NK-92 (cell line): ENCODE measurements at regions not wholly inside any gene's neighbourhood (a gene's known extent, or its start where the extent isn't known, plus 50 kb on each side); places are given as distances from the start of the nearest gene placed in this dataset.
"Not testable (repeated sequence)": the region's sequence is repeated elsewhere in the genome, so short reads cannot be mapped to it uniquely, and the experiment has no call there.

ENCODE experiments used
- DNase-seq: peaks from one replicate; lab custom pipeline; 2025; ENCODE audit not compliant: unreplicated experiment; lab: John Stamatoyannopoulos, UW

DNA sequence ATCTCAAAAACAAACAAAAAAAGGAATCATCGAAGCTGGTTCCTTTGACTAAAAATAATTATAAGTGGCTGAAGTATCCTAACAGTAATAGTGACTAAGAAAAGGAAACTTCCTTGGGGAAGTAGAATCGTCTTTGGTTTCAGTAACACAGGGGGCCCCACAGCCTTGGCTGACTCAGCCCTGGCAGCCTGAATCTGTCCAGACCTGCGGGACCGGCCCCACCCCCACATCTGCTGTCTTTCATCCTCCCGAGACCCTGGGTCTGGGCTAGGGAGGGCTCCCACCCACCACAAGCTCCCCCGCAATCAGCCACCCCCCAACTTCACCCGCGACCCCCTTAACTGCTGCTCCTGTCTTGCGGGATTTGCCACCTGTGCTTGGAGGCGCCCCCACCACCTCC, 1452.6 kb upstream of the ACVR2A start:
- no peak for DNase-seq

DNA sequence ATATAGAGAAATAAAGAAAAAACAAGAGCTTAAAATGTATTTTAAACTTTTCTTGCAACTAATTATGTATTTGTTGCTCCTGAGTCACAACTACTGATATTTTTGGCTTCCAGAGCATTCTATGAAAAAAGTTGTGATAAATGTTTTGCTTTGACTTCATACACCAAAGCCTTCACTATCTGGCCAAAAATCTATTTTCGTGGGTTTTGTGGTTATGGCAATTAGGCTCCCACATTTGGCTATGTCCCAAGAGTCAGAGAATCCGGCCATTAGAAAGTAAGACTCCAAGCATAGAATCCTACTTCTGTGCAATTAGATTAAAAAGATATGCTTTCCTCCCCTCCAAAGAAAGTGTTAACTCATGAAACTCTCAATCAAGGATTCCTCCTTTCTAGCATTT, 1456.1 kb upstream of the ACVR2A start:
- no peak for DNase-seq

DNA sequence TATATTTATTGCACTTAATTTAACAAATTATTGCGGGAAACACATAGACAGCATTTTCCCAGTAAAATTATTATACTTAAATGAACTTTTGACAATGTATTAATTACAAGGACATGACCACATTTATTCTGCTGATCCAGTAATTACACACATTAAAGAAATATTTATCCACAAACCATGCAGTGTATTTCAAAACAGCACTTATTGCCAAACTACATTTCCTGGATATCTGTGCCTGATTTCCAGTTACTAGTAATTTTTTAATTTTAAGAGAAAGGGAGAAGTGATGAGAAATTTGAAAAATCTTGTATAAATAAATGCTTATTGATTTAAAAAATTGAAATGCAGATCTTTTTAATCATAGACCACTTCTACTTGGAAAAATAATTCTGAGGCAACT, 1458.7 kb upstream of the ACVR2A start:
- no peak for DNase-seq

DNA sequence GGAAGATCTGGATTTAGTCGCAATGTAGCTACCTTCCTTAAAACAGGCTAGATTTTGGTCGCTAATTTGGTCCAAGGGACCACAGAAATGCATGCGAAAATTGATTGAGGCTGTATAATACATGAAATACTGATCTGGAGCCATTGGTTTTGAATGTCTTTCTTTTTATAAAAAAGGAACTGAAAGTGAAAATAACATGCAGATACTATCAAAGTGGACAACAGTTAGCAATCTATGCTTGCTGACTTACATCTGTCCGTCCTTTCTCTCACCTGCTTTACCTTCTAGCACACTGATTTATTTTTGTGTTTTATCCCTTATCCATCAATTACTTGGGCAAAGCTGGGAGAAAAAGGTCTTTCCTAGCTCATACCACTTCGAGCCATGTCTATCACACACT, 1459.8 kb upstream of the ACVR2A start:
- no peak for DNase-seq

DNA sequence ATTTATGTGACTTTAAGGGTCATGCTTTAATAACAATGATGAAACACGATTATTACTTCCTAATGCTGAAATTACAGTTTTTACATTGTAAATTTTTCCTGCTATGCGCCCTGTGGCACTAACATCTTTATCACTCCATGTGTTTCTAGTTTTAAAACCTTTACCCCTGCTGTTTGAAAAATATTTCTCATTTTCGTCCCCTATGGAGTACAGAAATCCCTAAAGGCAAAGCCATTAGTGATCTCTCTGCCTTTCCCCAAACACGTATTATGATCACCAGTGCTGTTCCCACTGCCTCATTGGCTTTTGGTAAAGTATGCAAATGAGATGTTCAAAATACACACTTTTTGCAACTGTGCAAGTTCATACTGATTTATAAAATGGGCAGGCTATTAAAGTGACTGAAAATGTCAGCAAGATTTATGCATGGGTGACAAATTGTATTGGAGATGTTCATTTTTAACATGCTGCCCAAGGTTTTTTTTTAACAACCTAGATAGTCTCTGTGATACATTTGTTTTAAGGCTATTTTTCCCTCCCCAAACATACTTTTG, 1468.2 kb upstream of the ACVR2A start:
- no peak for DNase-seq

DNA sequence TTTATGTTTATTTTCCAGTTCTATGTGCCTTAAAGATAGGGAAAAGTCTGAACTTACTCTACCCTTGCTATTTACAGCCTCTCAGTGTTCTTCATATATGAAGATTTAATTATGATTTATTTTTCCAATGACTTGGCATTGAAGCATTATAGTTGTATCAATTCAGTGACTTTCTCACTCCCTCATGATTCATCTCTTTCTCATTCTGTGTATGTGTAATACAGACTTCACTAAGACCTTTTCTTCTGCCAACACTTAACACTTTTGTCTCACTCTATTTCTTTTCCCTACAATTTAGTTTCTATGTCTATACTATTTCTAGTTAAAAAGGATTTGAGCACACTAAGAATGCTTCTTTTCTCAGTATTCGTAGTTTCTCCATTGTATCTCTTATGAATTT, 1470.3 kb upstream of the ACVR2A start:
- DNase-seq: no peak

DNA sequence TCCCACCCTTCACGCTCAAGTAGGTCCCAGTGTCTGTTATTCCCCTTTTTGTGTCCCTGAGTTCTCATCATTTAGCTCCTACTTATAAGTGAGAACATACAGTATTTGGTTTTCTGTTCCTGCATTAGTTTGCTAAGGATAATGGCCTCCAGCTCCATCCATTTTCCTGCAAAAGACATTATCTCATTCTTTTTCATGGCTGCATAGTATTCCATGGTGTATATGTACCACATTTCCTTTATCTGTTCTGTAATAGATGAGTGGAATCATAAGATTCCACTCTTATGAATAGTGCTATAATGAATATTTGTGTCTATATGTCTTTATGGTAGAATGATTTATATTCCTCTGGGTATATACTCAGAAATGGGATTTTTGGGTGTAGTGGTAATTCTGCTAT, 1473.5 kb upstream of the ACVR2A start:
- not testable (repeated sequence) for DNase-seq

DNA sequence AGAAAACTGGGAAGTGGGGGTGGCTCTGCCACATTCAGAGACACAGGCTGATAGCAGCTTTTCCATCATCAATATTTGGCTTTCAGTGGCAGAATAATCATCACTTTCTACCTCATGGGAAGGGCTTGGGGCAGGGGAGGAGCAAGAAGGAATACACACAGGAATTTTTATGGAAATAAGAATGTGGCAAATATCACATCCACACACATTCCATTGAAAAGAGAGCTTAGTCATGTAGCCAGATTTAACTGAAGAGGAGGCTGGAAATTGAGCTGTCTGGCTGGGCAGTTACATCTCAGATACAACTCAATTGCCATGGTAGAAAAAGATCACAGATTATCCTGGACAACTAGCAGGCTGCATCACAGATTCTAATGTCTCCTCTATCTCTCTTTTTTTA, 1474.0 kb upstream of the ACVR2A start:
- no peak for DNase-seq

DNA sequence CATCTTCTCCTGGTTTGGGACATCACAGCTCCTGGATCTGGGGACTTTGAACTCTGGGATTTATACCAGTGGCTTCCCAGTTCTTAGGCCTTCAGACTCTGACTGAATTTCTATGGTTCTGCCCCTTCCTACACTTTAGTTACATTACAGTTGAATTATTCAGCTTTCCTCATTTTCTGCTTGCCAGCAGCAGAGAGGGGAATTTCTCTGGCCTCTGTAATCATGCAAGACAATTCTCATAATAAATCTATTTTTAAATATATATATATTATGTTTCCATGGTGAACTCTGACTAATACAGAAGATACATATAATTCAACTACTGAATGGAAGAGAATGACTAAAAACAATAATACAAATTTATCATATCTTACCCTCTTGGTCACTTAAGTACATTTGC, 1478.6 kb upstream of the ACVR2A start:
- DNase-seq: no peak

DNA sequence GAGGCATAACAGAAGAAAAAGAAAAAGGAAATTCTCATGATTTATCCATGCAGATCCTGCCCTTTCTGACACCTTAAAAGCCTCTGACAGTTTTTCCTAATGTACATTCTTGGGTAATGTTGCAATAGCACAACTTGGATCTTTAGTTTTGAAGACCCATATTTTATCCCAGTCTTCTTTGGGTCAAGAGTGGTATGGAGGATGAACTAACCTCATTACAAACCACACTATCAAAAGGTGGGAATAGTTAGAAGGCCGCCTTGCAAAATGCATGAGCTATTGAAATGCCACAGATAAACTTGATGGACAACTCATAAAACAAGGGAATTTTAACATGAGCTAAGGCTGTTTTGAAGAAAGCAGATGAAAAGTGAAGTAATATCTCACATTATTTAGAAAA, 1479.8 kb upstream of the ACVR2A start:
- DNase-seq: no peak

DNA sequence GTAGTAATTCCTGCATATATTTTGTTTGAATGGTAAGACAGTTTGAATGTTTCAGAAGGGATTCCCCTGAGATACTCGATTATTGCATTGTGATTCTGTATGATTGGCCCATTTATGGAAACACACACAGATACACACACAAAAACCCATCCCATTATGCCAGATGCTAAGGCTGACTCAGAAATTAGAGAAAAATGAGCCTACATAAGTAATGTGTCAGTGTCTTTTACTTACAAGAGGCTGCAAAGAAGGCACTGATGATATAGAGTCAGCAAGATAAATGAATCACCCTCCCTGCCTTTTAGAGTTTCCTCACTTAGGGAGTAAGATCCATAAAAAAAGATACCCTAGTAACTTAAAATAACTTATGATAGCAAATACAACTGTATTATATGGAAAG, 1481.1 kb upstream of the ACVR2A start:
- no peak for DNase-seq

DNA sequence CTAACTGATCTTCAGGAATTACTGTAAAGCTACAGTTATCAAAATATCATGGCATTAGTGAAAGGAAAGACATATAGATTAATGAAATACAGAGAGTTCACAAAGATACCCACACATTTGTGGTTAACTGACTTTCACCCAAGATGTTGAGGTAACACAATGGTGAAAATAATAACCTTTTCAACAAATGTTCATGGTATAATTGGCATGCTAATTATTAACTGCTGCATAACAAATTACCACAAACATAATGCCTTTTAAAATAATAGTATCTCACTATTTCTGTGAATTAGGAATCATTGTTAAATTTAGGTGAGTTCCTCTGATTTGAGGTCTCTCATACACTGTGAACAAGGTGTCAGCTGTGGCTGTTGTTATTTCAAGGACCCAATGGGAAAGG, 1493.1 kb upstream of the ACVR2A start:
- DNase-seq: no peak

DNA sequence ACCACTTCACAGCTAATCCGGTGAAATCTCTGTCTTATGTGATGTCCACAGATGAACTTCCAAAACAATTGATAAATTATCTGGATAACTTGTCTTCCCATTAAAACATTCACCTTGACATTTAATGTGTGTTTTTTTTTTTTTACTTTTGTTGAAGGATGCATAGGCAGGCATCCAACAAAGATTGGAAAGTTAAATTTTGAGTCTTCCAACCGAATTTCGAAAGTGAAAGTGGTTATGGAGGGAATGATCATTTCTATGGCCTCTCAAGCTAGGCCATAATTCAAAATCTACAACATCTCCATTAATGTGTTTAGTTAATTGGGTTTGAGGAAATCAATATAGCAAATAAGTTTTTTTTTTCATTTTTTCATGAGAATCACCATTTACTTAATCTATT, 1495.5 kb upstream of the ACVR2A start:
- no peak for DNase-seq

DNA sequence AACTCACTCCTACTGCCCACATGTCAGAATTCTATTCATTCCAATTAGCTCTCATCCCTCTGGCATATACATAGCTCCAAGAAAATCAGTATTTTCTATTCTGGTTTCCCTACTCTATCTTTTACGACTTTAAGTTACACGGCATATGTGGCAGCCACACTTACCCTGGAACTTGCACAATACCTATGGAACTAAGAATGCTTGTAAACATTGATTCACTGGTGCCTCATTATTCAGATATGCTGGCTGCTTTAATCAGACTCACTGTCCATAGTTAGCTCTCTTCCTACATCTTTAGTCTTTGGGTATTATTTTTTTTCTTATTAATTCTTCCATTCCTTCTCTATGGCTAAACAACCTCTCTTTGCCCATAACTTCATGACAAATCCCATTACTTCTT, 1519.9 kb upstream of the ACVR2A start:
- DNase-seq: no peak

DNA sequence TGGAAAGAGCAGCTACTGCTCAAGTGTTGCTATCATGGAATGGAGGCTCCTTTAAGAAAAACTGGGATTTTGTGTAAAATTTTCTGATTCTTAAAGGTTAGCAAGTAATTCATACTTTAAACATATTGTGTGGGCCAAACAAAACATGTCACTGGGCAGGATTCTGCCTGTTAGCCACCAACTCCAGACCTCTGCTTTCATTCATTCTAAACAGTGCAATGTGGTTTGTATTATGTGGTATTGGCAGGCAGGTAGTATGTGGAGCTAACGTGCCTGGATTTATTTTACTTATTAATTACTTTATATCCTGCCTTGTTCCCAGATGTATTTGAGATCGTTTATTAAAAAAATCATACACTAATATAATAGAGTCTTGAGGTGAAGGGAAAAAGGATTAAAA, 1521.3 kb upstream of the ACVR2A start:
- DNase-seq: no peak

DNA sequence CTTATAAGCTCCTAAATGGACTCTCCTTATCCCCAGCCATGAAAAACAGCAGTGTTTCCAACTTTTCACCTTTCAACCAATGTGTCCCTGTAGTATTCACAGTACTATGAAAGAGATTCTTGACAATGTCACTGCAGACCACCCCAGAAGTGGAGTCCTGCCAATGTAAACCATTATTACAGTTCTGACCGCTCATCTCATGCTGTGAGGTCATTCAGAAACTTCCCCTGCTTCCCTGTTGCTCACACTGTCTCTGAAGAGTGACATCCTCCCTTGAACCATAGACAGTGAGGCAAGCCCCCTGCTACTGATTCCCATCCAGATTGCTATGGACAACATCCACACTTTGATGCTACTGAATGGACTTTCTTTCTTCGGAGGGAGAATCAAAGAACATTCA, 1523.7 kb upstream of the ACVR2A start:
- no peak for DNase-seq

DNA sequence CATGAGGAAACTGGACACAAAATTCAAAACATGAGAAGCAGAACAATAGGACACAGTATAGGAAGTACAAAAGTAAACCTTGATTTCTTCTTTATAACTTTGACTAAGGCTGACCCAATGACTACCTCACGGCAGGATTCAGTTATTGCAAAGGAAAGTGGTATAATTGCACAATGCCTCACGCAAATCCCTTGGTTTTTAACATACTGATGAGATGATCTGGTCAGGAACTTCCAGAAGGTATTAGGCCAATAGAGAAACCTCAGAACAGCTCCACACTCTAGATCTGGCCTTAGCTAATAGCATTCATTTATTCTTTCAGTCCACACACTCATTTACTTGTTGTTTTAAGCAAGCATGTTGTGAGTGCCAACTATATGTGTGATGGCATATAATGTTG, 1526.9 kb upstream of the ACVR2A start:
- no peak for DNase-seq

DNA sequence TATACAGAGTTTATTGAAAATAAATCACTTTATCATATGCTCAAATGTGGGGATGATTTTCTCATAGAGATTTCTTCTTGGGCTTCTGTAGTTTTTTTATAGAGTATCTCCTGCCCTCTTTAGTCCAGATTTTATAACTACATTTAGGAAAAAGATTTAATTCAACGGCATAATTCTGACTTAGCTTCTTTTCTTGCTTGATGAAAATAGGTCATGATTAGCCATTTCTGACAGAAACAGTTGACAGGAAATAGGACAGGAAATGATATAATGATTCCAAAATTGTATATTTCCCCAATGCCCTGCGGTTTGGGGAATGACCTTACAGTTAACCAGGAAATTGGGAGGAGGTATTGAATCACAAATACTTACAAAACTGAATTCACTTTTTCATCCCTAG, 1531.9 kb upstream of the ACVR2A start:
- no peak for DNase-seq

DNA sequence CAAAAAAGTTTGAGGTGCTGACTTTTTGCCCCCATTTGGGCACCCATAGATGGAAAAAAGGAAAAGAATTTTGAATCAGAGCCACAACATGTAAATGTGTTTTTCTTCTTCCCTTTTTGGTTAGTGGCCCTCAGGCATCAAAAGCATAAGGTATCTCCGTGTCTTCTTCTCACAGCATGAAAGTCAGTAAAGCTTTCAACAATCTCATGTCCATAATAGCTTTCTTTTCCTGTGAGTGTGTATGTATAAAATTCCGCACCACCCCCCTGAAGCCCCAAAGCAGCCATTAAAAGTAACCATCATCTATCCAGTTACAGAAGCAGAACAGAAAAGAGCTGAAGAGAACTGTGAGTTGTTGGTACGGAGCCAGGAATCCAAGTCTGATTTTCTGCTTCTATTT, 1539.7 kb upstream of the ACVR2A start:
- DNase-seq: no peak

DNA sequence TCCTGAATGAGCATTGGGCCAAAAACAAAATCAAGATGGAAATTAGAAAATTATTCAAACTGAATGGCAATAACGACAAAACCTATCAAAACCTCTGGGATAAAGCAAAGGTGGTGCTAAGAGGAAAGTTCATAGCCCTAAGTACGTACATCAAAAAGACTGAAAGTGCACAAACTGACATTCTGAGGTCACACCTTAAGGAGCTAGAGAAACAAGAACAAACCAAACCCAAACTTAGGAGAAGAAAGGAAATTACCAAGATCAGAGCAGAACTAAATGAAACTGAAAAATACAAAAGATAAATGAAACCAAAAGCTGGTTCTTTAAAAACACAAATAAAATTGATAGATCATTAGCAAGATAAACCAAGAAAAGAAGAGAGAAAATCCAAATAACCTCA, 1543.5 kb upstream of the ACVR2A start:
- no peak for DNase-seq

DNA sequence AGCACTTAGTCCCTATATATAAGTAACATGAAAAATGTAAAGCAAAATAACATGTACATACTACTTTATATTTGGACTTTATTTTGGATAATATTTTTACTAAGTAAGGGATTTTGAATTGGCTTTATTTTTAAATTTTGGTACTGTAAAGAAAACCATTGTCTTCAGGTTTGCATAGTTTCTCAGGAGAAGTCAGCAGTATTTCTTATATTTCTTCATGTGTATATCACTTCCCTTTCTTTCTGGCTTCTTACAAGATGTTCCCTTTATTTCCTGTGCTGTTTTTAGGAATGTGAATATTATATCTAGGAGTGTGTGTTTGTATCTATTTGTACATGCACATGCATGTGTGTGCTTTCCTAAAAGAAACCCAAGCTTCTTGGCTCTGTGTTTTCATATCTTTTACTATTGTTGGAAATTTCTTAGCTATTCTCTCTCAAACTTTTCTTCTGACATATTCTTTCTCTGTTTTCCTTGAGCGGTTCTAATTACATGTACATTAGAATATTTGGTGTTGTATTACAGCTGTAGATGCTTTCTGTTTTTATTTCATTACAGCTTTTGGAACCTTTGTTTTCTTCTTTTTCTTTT, 1549.7 kb upstream of the ACVR2A start:
- no peak for DNase-seq

DNA sequence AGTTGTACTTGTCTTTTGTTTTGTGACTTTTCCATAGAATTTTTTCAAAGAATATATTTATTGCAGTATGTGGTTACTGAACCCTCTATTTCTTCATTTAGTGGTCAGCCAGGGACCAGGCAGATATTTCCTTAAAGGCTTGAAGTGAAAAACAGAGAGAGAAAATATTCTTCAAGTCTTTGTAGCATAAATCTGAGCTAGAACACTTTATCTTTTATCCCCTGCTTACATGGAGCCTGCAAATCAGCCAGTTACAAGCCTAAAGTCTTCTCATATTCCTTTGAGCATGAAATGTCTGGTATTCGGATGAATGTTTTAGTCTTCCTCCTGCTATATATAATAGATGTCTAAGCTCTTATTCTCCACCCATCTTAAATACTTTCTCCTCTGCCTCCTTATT, 1557.5 kb upstream of the ACVR2A start:
- DNase-seq: no peak

DNA sequence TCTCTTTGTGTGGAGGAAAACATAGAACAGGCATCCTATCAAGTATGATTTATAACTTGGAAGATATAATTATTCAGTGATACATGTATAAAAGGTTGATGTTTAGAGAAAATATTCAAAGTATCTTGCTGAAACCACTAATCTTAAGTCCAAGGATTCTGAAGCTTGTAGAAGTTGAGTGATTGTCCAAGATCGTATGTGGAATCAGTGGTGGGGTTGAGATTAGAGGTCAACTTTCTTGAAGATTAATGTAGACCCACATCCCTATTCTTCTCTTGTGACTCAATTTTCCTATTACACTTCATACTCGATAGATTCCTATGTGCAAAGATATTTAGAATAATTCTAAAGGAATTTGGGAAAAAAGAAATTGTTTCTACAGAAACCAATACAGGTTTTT, 1565.9 kb upstream of the ACVR2A start:
- no peak for DNase-seq
